Activated CD8-positive, alpha-beta T cell treated with anti-CD3 and anti-CD28 coated beads for 36 hours (primary cell): ENCODE measurements at regions not wholly inside any gene's neighbourhood (a gene's known extent, or its start where the extent isn't known, plus 50 kb on each side); places are given as distances from the start of the nearest gene placed in this dataset.
A peak's percentile ranks its signal among the peaks of the same experiment; 100 is the strongest.

Experiments used
- ATAC-seq: fragments of 200-7000 bp; cut with Tn5 transposase; one replicate; pipeline ENCODE4 v1.10.0; 2021; ENCODE audit warnings: mild to moderate bottlenecking, moderate library complexity
- CTCF ChIA-PET: fragments of 350-600 bp; sonication (Branson Sonifier 250); formaldehyde crosslinking; loops from one replicate; lab custom pipeline; 2021; ENCODE audit warnings: antibody characterized with exemption; lab: Charles Lee
- POLR2A ChIA-PET: fragments of 350-600 bp; sonication (Branson Sonifier 250); formaldehyde crosslinking; loops from one replicate; lab custom pipeline; 2021; ENCODE audit warnings: antibody characterized with exemption; lab: Charles Lee
- DNase-seq: peaks from one replicate; pipeline ENCODE4 v3.0.0-alpha.2; 2020
- H3K27ac Mint-ChIP-seq: one replicate; pipeline ENCODE4 v1.8.0; 2021; ENCODE audit warnings: mild to moderate bottlenecking, mixed read lengths
- H3K27me3 Mint-ChIP-seq: one replicate; pipeline ENCODE4 v1.8.0; 2021; ENCODE audit warnings: mixed read lengths
- H3K36me3 Mint-ChIP-seq: one replicate; pipeline ENCODE4 v1.8.0; 2021; ENCODE audit warnings: low read depth, mixed read lengths
- H3K4me1 Mint-ChIP-seq: one replicate; pipeline ENCODE4 v1.8.0; 2021; ENCODE audit warnings: low read depth, mixed read lengths
- H3K4me3 Mint-ChIP-seq: one replicate; pipeline ENCODE4 v1.8.0; 2021; ENCODE audit warnings: mild to moderate bottlenecking, moderate library complexity, mixed read lengths
- H3K9me3 Mint-ChIP-seq: one replicate; pipeline ENCODE4 v1.8.0; 2021; ENCODE audit warnings: mixed read lengths
- CTCF ChIP-seq: fragments of 200-600 bp; IDR thresholded peaks from one replicate; pipeline ENCODE4 v1.8.0; 2022; ENCODE audit warnings: antibody characterized with exemption, mild to moderate bottlenecking
- intact Hi-C: fragments of 100-400 bp; cut with micrococcal nuclease; formaldehyde crosslinking; loops from one replicate; pipeline ENCODE4 v1.10.0; 2022

- Mint-ChIP-seq H3K36me3 (no peaks in the 10 kb centered on the region), H3K4me3 (peak overlapping the region; percentile 11)
- peak; percentile 52 for DNase-seq
Measured at GRCh38 chr15:85316244-85316934, 64.0 kb upstream of the AKAP13 start.

GRCh38 chr15:85318048-85318731, 62.2 kb upstream of the AKAP13 start:
- CTCF ChIA-PET = interaction anchor here (0.8 to 5.6 kb wide), 5 partner anchors 11 to 215 kb away, joined by 3 to 54 read pairs (median 21); no protein-coding TSS in a partner anchor
- Mint-ChIP-seq H3K9me3 (peaks cover 14% of the 10 kb centered on the region), H3K36me3 (peaks cover 6% of the 10 kb centered on the region), H3K27ac (peak overlapping the region; percentile 85), H3K4me1 (peaks cover 54% of the 10 kb centered on the region), H3K27me3 (no peaks in the 10 kb centered on the region), H3K4me3 (peak overlapping the region; percentile 12)
- intact Hi-C loops = loop anchor here (5.0 kb wide), 1 partner anchor 94 kb away; no protein-coding TSS in a partner anchor
- ATAC-seq (peak; percentile 88), DNase-seq (peak; percentile 75)
- no peak for TF ChIP-seq CTCF
- POLR2A ChIA-PET = interaction anchor here (0.6 to 2.0 kb wide), 8 partner anchors 9 to 371 kb away, joined by 3 to 15 read pairs (median 3); no protein-coding TSS in a partner anchor

More at GRCh38 chr15:85316244-85316934, 64.0 kb upstream of the AKAP13 start:
- CTCF ChIA-PET = interaction anchor here (0.6 to 5.6 kb wide), 9 partner anchors 9 to 413 kb away, joined by 3 to 54 read pairs (median 6); no protein-coding TSS in a partner anchor
- H3K27ac Mint-ChIP-seq = peak overlapping the region; percentile 77
- peaks cover 4% of the 10 kb centered on the region for H3K9me3 Mint-ChIP-seq
- no peak for TF ChIP-seq CTCF
- intact Hi-C loops = loop anchor here (5.0 kb wide), 1 partner anchor 96 kb away; no protein-coding TSS in a partner anchor
- POLR2A ChIA-PET = interaction anchor here (0.6 to 1.8 kb wide), 6 partner anchors 10 to 373 kb away, joined by 3 to 6 read pairs (median 3); no protein-coding TSS in a partner anchor
- no peaks in the 10 kb centered on the region for H3K27me3 Mint-ChIP-seq
- H3K4me1 Mint-ChIP-seq = peaks cover 62% of the 10 kb centered on the region
- ATAC-seq = peak; percentile 48

GRCh38 chr15:85318732-85319076, 61.7 kb upstream of the AKAP13 start:
- Mint-ChIP-seq H3K9me3 (peaks cover 15% of the 10 kb centered on the region), H3K27ac (peak overlapping the region; percentile 85), H3K36me3 (peaks cover 6% of the 10 kb centered on the region), H3K27me3 (no peaks in the 10 kb centered on the region), H3K4me1 (peaks cover 51% of the 10 kb centered on the region), H3K4me3 (no peak overlapping the region)
- ChIA-PET CTCF (interaction anchor here (1.0 to 5.6 kb wide), 4 partner anchors 10 to 94 kb away, joined by 3 to 54 read pairs (median 26); no protein-coding TSS in a partner anchor), POLR2A (interaction anchor here (0.6 to 2.0 kb wide), 7 partner anchors 8 to 96 kb away, joined by 3 to 15 read pairs (median 3); no protein-coding TSS in a partner anchor)
- peak; percentile 26 for DNase-seq
- ATAC-seq = peak; percentile 34
- intact Hi-C loops = loop anchor here (5.0 kb wide), 1 partner anchor 94 kb away; no protein-coding TSS in a partner anchor
- no peak for TF ChIP-seq CTCF

GRCh38 chr15:85324202-85324601, 56.2 kb upstream of the AKAP13 start:
- no peak for DNase-seq
- Mint-ChIP-seq H3K4me3 (no peak overlapping the region), H3K36me3 (peaks cover 6% of the 10 kb centered on the region), H3K27me3 (no peaks in the 10 kb centered on the region), H3K4me1 (peaks cover 18% of the 10 kb centered on the region), H3K9me3 (peaks cover 10% of the 10 kb centered on the region), H3K27ac (no peak overlapping the region)
- CTCF ChIA-PET = interaction anchor here (1.7 kb wide), 1 partner anchor 28 kb away, joined by 7 read pairs; no protein-coding TSS in a partner anchor
- ATAC-seq = no peak
- TF ChIP-seq CTCF = no peak
- intact Hi-C loops = no loop called here
- POLR2A ChIA-PET = no interaction called here
